GM18873 (cell line): ENCODE measurements at regions not wholly inside any gene's neighbourhood (a gene's known extent, or its start where the extent isn't known, plus 50 kb on each side); places are given as distances from the start of the nearest gene placed in this dataset.
"Not testable (repeated sequence)": the region's sequence is repeated elsewhere in the genome, so short reads cannot be mapped to it uniquely, and the experiment has no call there.

Source experiments
- ATAC-seq: cut with Tn5 transposase; IDR thresholded peaks from one replicate; pipeline ENCODE4 v1.9.1; 2021; ENCODE audit warnings: mild to moderate bottlenecking, moderate library complexity, moderate number of reproducible peaks; ENCODE audit not compliant: unreplicated experiment, low FRiP score

GRCh38 chr2:65775839-65776238, 343.4 kb upstream of the SPRED2 start:
- no peak for ATAC-seq

- no peak for ATAC-seq
Observed at GRCh38 chr2:65767946-65768345, 335.5 kb upstream of the SPRED2 start.

- ATAC-seq, result no peak
Observed at GRCh38 chr2:65766768-65767267, 334.4 kb upstream of the SPRED2 start.

DNA sequence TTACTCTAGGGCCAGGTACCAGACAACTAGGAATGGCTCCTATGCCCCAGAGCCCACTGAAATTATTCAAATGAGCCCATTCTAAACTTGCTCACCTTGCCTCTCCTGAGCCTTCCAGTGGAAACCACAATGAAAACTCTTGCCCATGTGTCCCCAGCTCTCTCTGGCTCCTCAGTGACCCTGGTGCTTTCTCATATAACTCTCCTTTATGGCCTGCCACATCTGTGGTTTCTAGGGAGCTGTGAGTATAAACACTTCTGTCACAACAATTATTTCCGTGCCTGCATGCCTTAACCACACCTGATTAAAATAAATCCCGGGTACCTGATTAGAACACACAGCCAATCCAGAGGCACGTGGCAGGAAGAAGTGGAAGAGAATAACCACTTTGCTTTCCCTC, 333.0 kb upstream of the SPRED2 start:
- ATAC-seq, result no peak

GRCh38 chr2:65762068-65762467, 329.7 kb upstream of the SPRED2 start:
- ATAC-seq, result no peak

DNA sequence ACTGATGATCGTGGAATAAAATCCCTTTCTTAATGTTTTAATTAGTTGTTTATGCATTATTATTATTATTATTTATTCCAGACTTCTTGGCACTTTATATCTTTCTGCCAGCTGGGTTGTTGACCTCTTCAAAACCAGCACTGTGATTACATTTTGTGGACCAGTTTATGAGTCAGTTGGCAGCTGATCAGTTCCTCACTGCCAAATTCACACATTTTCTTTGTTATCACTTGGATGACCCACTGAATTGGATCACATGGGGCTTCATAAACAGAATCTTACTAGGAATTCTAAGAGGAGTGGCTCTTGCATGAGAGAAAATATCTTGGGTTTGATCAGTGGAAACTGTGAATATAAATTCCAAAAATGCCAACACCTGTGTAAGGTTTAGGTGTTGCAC, 321.8 kb upstream of the SPRED2 start:
- no peak for ATAC-seq

GRCh38 chr2:65751408-65751807, 319.0 kb upstream of the SPRED2 start:
- no peak for ATAC-seq

GRCh38 chr2:65749545-65749944, 317.1 kb upstream of the SPRED2 start:
- ATAC-seq, result no peak

DNA sequence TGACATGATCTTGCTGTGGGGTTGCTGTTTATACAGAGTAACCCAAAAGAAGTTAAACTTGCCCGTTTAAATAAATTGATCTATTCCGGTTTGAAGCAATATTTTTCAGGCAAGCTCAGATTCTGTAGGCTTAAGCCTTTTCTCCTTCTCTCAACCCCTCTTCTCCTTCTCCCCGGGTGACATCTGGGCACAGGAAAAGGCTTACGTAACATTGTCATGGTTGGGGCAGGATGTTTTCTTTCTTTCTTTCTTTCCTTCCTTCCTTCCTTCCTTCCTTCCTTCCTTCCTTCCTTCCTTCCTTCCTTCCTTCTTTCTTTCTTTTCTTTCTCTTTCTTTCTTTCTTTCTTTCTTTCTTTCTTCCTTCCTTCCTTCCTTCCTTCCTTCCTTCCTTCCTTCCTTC, 315.5 kb upstream of the SPRED2 start:
- ATAC-seq, result not testable (repeated sequence)

- no peak for ATAC-seq
Observed at GRCh38 chr2:65746931-65747675, 314.7 kb upstream of the SPRED2 start.

- no peak for ATAC-seq
Observed at GRCh38 chr2:65744477-65745200, 312.2 kb upstream of the SPRED2 start.

GRCh38 chr2:65742977-65743376, 310.6 kb upstream of the SPRED2 start:
- ATAC-seq, result no peak

DNA sequence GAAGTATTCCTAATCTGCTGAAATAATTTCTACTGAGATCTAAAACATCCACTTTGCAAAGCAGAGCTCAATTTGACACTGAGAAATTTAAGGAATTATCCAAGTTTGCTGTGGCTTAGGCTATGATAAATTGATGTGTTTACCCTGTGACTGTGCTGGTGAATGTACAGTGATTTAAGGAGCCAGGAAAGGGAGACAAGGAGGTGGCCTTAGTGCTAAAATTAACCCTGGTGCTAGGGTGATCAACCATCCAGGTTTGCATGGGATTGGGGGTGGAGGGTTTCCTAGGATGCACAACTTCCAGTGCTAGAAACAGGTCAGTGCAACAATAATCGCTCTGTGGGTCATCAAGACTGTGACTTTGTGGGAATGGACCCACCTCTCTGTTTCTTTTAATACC, 307.5 kb upstream of the SPRED2 start:
- no peak for ATAC-seq

DNA sequence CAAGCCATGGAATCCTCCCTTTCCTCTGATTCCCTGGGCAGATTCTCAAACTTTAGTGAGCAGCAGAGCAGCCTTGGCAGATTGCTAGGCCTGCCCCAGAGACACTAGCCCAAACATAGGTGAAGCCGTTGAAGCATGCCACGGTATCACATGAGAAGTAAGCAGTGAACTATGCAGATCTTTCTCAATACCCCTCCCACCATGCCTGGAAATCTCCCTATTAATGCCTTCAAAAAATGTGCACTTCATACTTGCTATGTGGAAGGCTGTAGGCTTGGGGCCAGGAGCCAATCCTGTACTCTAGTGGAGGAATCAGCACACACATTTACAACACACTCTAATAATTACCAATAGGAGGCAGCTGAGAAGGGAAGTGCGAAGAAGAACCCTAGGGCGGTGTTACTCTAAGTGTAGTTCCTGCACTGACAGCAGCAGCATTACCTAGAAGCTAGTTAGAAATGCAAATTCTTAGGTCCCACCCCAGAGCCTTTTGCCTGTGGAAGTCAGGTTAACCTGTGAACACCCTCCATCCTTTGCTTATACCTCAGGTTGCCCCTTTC, 305.1 kb upstream of the SPRED2 start:
- ATAC-seq, result no peak

- ATAC-seq, result no peak
Observed at GRCh38 chr2:65731476-65731875, 299.1 kb upstream of the SPRED2 start.

- no peak for ATAC-seq
Observed at GRCh38 chr2:65730186-65730585, 297.8 kb upstream of the SPRED2 start.

DNA sequence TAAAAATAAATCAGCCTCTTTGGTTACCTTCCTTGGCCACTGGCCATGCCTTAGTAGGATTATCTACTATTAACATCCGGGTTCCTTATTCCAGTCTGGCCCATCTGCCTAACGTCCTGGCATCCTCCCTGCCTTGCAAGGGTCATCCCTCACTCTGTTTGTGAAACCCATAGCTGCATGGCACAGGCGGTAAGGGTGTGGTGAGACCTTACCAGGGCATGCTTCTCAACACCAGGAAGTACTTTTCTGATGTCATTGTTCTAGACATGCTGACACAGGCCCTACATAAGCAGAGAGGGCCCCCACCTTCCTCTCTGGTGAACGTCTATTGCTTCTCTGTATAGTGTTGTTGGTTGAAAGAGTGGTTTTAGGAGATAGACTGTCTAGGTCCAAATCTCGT, 296.8 kb upstream of the SPRED2 start:
- ATAC-seq, result no peak

DNA sequence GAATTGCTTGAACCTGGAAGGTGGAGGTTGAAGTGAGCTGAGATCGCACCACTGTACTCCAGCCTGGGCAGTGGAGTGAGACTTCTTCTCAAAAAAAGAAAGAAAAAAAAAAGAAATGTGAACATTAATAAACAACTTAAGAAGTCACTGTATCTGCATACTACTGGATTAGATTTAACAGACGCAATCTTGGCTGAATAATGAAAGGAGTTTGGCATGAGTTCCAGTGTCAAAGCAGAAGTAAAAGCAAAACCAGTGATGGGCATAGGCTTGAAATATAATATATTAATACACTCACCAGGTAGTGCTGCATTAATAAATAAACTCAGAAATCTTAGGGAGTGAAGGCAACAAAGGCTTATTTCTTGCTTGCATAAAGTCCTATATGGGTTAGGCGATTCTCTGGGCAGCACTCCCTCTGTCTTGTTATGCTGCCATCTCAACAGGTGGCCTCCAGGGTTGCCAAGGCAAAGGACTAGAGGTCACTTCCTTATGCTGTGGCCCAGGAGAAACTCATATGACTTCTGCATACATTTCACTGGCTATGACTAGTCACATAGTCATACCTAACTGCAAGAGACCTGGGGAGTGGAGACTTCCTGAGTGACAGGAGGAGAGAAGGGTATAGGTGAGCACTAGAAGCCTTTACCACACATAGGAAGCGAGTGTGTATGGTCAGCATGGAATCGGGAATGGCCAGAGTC, 296.2 kb upstream of the SPRED2 start:
- ATAC-seq, result no peak

GRCh38 chr2:65727816-65728215, 295.4 kb upstream of the SPRED2 start:
- no peak for ATAC-seq

DNA sequence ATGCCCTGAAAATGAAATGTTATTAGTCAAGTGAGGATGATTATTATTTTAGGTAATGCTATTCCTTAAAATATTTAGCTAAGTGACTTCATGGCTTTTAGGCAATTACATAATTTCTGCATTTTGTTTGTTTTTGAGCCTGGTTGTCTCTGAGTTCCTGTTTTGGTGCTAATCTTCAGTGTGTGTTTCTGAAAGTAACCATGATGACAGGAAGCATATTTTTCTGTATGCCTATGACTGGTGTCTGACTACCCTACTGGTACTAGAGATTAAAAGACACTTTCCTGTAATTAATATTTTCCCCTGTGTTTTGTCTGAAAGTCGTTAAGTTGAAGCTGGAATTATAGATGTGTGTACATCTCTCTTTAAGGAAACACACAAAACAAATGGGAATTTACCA, 295.0 kb upstream of the SPRED2 start:
- no peak for ATAC-seq

- ATAC-seq, result no peak
Observed at GRCh38 chr2:65724752-65725151, 292.4 kb upstream of the SPRED2 start.
